Liver (tissue), 8 donors: ENCODE measurements at regions not wholly inside any gene's neighbourhood (a gene's known extent, or its start where the extent isn't known, plus 50 kb on each side); places are given as distances from the start of the nearest gene placed in this dataset.

Experiments used
- DNase-seq: peaks from one replicate; pipeline ENCODE4 v3.0.0-alpha.2; 2017; ENCODE audit warnings: low spot score
- H3K27ac ChIP-seq, 2 donors: one replicate each; pipeline ENCODE4 v1.7.0; 2013; ENCODE audit warnings: inconsistent platforms in 2 of 2, low read length in 2 of 2, control low read depth in 1 of 2, low read depth in 1 of 2, mild to moderate bottlenecking in 1 of 2
- H3K27me3 ChIP-seq, 4 donors: one replicate each; pipeline versions ENCODE4 v1.6.1 to v1.7.0; 2013; ENCODE audit warnings: low read length in 3 of 4, inconsistent platforms in 1 of 4, mild to moderate bottlenecking in 1 of 4, moderate library complexity in 1 of 4; ENCODE audit not compliant: control insufficient read depth in 4 of 4, insufficient read depth in 4 of 4
- H3K36me3 ChIP-seq, 4 donors: one replicate each; pipeline versions ENCODE4 v1.6.1 to v1.7.0; 2013; ENCODE audit warnings: low read length in 3 of 4, mild to moderate bottlenecking in 3 of 4, low read depth in 1 of 4, moderate library complexity in 1 of 4; ENCODE audit not compliant: control insufficient read depth in 4 of 4, insufficient read depth in 3 of 4
- H3K4me1 ChIP-seq, 4 donors: one replicate each; pipeline versions ENCODE4 v1.6.1 to v1.7.0; 2013; ENCODE audit warnings: low read length in 3 of 4, mild to moderate bottlenecking in 3 of 4, moderate library complexity in 1 of 4; ENCODE audit not compliant: control insufficient read depth in 4 of 4, insufficient read depth in 4 of 4
- H3K4me3 ChIP-seq, 3 donors: one replicate each; pipeline versions ENCODE4 v1.6.1 to v1.7.0; 2013; ENCODE audit warnings: low read length in 3 of 3, control low read depth in 1 of 3, low read depth in 1 of 3, mild to moderate bottlenecking in 1 of 3
- H3K9ac ChIP-seq, 2 donors: one replicate each; pipeline ENCODE4 v1.7.0; 2013; ENCODE audit warnings: low read length in 2 of 2, mild to moderate bottlenecking in 2 of 2, moderate library complexity in 2 of 2, control low read depth in 1 of 2, low read depth in 1 of 2
- H3K9me3 ChIP-seq, 4 donors: one replicate each; pipeline versions ENCODE4 v1.6.1 to v1.7.0; 2013; ENCODE audit warnings: low read length in 3 of 4; ENCODE audit not compliant: control insufficient read depth in 4 of 4
- ATF3 ChIP-seq: IDR thresholded peaks from 2 replicates; pipeline ENCODE4 v1.6.1; 2016; ENCODE audit warnings: antibody characterized with exemption
- CTCF ChIP-seq: fragments of 150-350 bp; IDR thresholded peaks from 2 replicates; pipeline ENCODE4 v1.5.1; 2017; ENCODE audit warnings: improper control_type of control experiment, low read depth, low read length; ENCODE audit not compliant: missing input control
- EGR1 ChIP-seq, 2 donors: IDR thresholded peaks; 2 replicates each; pipeline ENCODE4 v1.6.1; 2016 to 2018; ENCODE audit warnings: antibody characterized with exemption in 2 of 2, low read depth in 2 of 2
- FOXA1 ChIP-seq: IDR thresholded peaks from 2 replicates; pipeline ENCODE4 v1.6.1; 2016; ENCODE audit warnings: antibody characterized with exemption
- FOXA2 ChIP-seq: IDR thresholded peaks from 2 replicates; pipeline ENCODE4 v1.6.1; 2016; ENCODE audit warnings: antibody characterized with exemption
- GABPA ChIP-seq, 2 donors: IDR thresholded peaks in 1 of 2; conservative IDR thresholded peaks in 1 of 2; 2 replicates each; pipeline ENCODE4 v1.6.1; 2016; ENCODE audit warnings: antibody characterized with exemption in 2 of 2, mild to moderate bottlenecking in 1 of 2, moderate library complexity in 1 of 2
- HNF4A ChIP-seq, 2 donors: conservative IDR thresholded peaks; 2 replicates each; pipeline ENCODE4 v1.6.1; 2016; ENCODE audit warnings: antibody characterized with exemption in 2 of 2, mild to moderate bottlenecking in 2 of 2
- HNF4G ChIP-seq: IDR thresholded peaks from 2 replicates; pipeline ENCODE4 v1.6.1; 2016; ENCODE audit warnings: antibody characterized with exemption
- JUND ChIP-seq, 2 donors: IDR thresholded peaks; 2 replicates each; pipeline ENCODE4 v1.6.1; 2016; ENCODE audit warnings: antibody characterized with exemption in 2 of 2
- NR2F2 ChIP-seq: IDR thresholded peaks from 2 replicates; pipeline ENCODE4 v1.6.1; 2016; ENCODE audit warnings: antibody characterized with exemption
- RAD21 ChIP-seq, 2 donors: IDR thresholded peaks; 2 replicates each; pipeline ENCODE4 v1.6.1; 2016; ENCODE audit warnings: antibody characterized with exemption in 2 of 2, mild to moderate bottlenecking in 2 of 2
- REST ChIP-seq: IDR thresholded peaks from 2 replicates; pipeline ENCODE4 v1.6.1; 2016; ENCODE audit warnings: antibody characterized with exemption, mild to moderate bottlenecking
- RXRA ChIP-seq, 2 donors: IDR thresholded peaks; 2 replicates each; pipeline ENCODE4 v1.6.1; 2017 to 2018; ENCODE audit warnings: antibody characterized with exemption in 2 of 2, mild to moderate bottlenecking in 1 of 2
- SP1 ChIP-seq: IDR thresholded peaks from 2 replicates; pipeline ENCODE4 v1.6.1; 2018; ENCODE audit warnings: antibody characterized with exemption, mild to moderate bottlenecking
- TAF1 ChIP-seq: conservative IDR thresholded peaks from 2 replicates; pipeline ENCODE4 v1.6.1; 2016; ENCODE audit warnings: antibody characterized with exemption, mild to moderate bottlenecking
- YY1 ChIP-seq: IDR thresholded peaks from 2 replicates; pipeline ENCODE4 v1.6.1; 2016; ENCODE audit warnings: antibody characterized with exemption, mild to moderate bottlenecking
- WGBS: extraction: QIAGEN DNeasy Blood & Tissue Kit; methylation state at CpG from one replicate; pipeline ENCODE4 v1.1.7; 2013; 5-methylcytosine and 5-hydroxymethylcytosine counted together
- TF ChIP-seq, protein P1 (sequence below): IDR thresholded peaks from 2 replicates; pipeline ENCODE4 v1.6.1; 2016; ENCODE audit warnings: antibody characterized with exemption
- TF ChIP-seq, protein P2 (sequence below): IDR thresholded peaks from 2 replicates; pipeline ENCODE4 v1.6.1; 2016; ENCODE audit warnings: antibody characterized with exemption
- donor health status: healthy.
- donor health status: healthy.
- donor health status: healthy.
- donor health status: healthy.
- donor health status: healthy.

DNA sequence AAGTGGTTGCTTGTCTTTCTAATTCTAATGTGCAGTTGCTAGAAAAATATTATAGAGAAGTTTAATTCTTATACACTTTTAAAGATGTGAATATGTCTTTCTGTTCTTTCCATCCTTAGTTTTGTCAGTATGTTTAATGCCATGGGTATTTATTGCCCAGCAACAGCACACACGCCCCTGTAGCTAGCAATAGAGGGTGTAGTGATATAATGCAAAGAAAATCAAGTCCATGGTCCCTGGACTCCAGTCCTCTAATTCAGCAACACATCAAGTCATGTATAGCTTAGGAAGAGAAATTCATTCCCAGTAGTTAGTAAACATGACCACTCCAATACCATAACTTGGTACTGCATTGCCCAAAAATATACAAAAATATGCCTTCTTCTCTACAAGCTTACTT, 292.4 kb upstream of the NR2F2 start (continued):
- TF ChIP-seq REST: no peak

- Histone ChIP-seq H3K36me3 (no peaks in the 10 kb centered on the region), H3K4me1 (no peaks in the 10 kb centered on the region), H3K9me3 (no peaks in the 10 kb centered on the region), H3K9ac (no peak overlapping the region), H3K27me3 (no peaks in the 10 kb centered on the region), H3K4me3 (no peak overlapping the region), H3K27ac (no peak overlapping the region)
- no peak for DNase-seq
- WGBS: 79% methylated on average over 5 of the region's 5 CpGs
- TF ChIP-seq GABPA (IDR thresholded peaks at IDR 0.05 in 1 of 2, conservative IDR thresholded peaks at IDR 0.05 in 1 of 2) (no peak), JUND (IDR thresholded peaks at IDR 0.05) (no peak), RAD21 (IDR thresholded peaks at IDR 0.05) (no peak), HNF4G (no peak), ATF3 (no peak), RXRA (IDR thresholded peaks at IDR 0.05) (no peak), CTCF (no peak), SP1 (no peak), HNF4A (conservative IDR thresholded peaks at IDR 0.05) (no peak), YY1 (no peak), NR2F2 (no peak), EGR1 (IDR thresholded peaks at IDR 0.05; ENCODE audit: low read depth in 2 of 2) (no peak), TAF1 (no peak), REST (no peak), FOXA2 (no peak), FOXA1 (no peak)
- TF ChIP-seq, protein P1, sequence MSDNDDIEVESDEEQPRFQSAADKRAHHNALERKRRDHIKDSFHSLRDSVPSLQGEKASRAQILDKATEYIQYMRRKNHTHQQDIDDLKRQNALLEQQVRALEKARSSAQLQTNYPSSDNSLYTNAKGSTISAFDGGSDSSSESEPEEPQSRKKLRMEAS: no peak
- TF ChIP-seq, protein P2, sequence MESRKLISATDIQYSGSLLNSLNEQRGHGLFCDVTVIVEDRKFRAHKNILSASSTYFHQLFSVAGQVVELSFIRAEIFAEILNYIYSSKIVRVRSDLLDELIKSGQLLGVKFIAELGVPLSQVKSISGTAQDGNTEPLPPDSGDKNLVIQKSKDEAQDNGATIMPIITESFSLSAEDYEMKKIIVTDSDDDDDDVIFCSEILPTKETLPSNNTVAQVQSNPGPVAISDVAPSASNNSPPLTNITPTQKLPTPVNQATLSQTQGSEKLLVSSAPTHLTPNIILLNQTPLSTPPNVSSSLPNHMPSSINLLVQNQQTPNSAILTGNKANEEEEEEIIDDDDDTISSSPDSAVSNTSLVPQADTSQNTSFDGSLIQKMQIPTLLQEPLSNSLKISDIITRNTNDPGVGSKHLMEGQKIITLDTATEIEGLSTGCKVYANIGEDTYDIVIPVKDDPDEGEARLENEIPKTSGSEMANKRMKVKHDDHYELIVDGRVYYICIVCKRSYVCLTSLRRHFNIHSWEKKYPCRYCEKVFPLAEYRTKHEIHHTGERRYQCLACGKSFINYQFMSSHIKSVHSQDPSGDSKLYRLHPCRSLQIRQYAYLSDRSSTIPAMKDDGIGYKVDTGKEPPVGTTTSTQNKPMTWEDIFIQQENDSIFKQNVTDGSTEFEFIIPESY: no peak
Observed at GRCh38 chr15:96038650-96039049, 291.9 kb upstream of the NR2F2 start.
